Muscle of leg (tissue), 3 donors: ENCODE measurements at regions not wholly inside any gene's neighbourhood (a gene's known extent, or its start where the extent isn't known, plus 50 kb on each side); places are given as distances from the start of the nearest gene placed in this dataset.

Source experiments
- DNase-seq: peaks from one replicate; pipeline ENCODE4 v3.0.0; 2013
- H3K27ac ChIP-seq: one replicate; pipeline ENCODE4 v1.5.1; 2013; ENCODE audit warnings: mild to moderate bottlenecking, low read length, control low read depth
- H3K27me3 ChIP-seq: one replicate; pipeline ENCODE4 v1.6.1; 2013; ENCODE audit warnings: low read length; ENCODE audit not compliant: control insufficient read depth, insufficient read depth
- H3K36me3 ChIP-seq: one replicate; pipeline ENCODE4 v1.6.1; 2013; ENCODE audit warnings: low read length; ENCODE audit not compliant: control insufficient read depth, insufficient read depth
- H3K4me1 ChIP-seq: one replicate; pipeline ENCODE4 v1.6.1; 2013; ENCODE audit warnings: low read length; ENCODE audit not compliant: control insufficient read depth, insufficient read depth
- H3K4me3 ChIP-seq: one replicate; pipeline ENCODE4 v1.5.1; 2013; ENCODE audit warnings: low read length, control low read depth
- H3K9me3 ChIP-seq: replicated peaks from 2 replicates; pipeline ENCODE4 v1.6.1; 2013; ENCODE audit warnings: low read depth, low read length; ENCODE audit not compliant: control insufficient read depth
- WGBS: methylation state at CpG from one replicate; pipeline ENCODE4 v1.1.5; 2013; ENCODE audit warnings: missing lambda C conversion rate; ENCODE audit not compliant: insufficient coverage; 5-methylcytosine and 5-hydroxymethylcytosine counted together

GRCh38 chr9:109549386-109549785, 51.3 kb upstream of the PTPN3 start:
- Histone ChIP-seq H3K27me3 (no peaks in the 10 kb centered on the region), H3K4me3 (no peak overlapping the region), H3K36me3 (no peaks in the 10 kb centered on the region), H3K27ac (no peak overlapping the region), H3K4me1 (no peaks in the 10 kb centered on the region), H3K9me3 (peaks cover 12% of the 10 kb centered on the region)
- 83% methylated on average over 1 of the region's 1 CpG for WGBS
- no peak for DNase-seq

GRCh38 chr9:109551651-109552050, 53.5 kb upstream of the PTPN3 start:
- Histone ChIP-seq H3K4me1 (no peaks in the 10 kb centered on the region), H3K27ac (no peak overlapping the region), H3K4me3 (no peak overlapping the region), H3K9me3 (peaks cover 2% of the 10 kb centered on the region), H3K36me3 (no peaks in the 10 kb centered on the region), H3K27me3 (no peaks in the 10 kb centered on the region)
- no peak for DNase-seq

- Histone ChIP-seq H3K4me1 (no peaks in the 10 kb centered on the region), H3K4me3 (no peak overlapping the region), H3K27ac (no peak overlapping the region), H3K27me3 (peaks cover 2% of the 10 kb centered on the region), H3K36me3 (no peaks in the 10 kb centered on the region), H3K9me3 (no peaks in the 10 kb centered on the region)
- DNase-seq: no peak
- 72% methylated on average over 2 of the region's 4 CpGs for WGBS
Observed at GRCh38 chr9:109555215-109555614, 57.1 kb upstream of the PTPN3 start.

- DNase-seq: no peak
- Histone ChIP-seq H3K36me3 (no peaks in the 10 kb centered on the region), H3K27me3 (peaks cover 2% of the 10 kb centered on the region), H3K9me3 (no peaks in the 10 kb centered on the region), H3K4me1 (no peaks in the 10 kb centered on the region), H3K27ac (no peak overlapping the region), H3K4me3 (no peak overlapping the region)
- 36% methylated on average over 4 of the region's 4 CpGs for WGBS
Observed at GRCh38 chr9:109556061-109556460, 58.0 kb upstream of the PTPN3 start.

- peaks cover 2% of the 10 kb centered on the region for H3K27me3 ChIP-seq
- H3K27ac ChIP-seq: no peak overlapping the region
- no peak for DNase-seq
- WGBS: 67% methylated on average over 1 of the region's 3 CpGs
- no peaks in the 10 kb centered on the region for H3K9me3 ChIP-seq
- H3K36me3 ChIP-seq: no peaks in the 10 kb centered on the region
- no peaks in the 10 kb centered on the region for H3K4me1 ChIP-seq
- H3K4me3 ChIP-seq: no peak overlapping the region
Observed at GRCh38 chr9:109556786-109557185, 58.7 kb upstream of the PTPN3 start.

- 89% methylated on average over 2 of the region's 6 CpGs for WGBS
- Histone ChIP-seq H3K27ac (no peak overlapping the region), H3K4me3 (no peak overlapping the region), H3K9me3 (no peaks in the 10 kb centered on the region), H3K4me1 (no peaks in the 10 kb centered on the region), H3K27me3 (peaks cover 2% of the 10 kb centered on the region), H3K36me3 (no peaks in the 10 kb centered on the region)
- DNase-seq: no peak
Observed at GRCh38 chr9:109557481-109557880, 59.4 kb upstream of the PTPN3 start.

GRCh38 chr9:109558718-109559151, 60.6 kb upstream of the PTPN3 start:
- H3K9me3 ChIP-seq: no peaks in the 10 kb centered on the region
- no peak overlapping the region for H3K27ac ChIP-seq
- H3K27me3 ChIP-seq: peaks cover 2% of the 10 kb centered on the region
- 65% methylated on average over 3 of the region's 5 CpGs for WGBS
- no peak overlapping the region for H3K4me3 ChIP-seq
- no peaks in the 10 kb centered on the region for H3K4me1 ChIP-seq
- no peaks in the 10 kb centered on the region for H3K36me3 ChIP-seq
- DNase-seq: no peak

GRCh38 chr9:109560470-109561132, 62.5 kb upstream of the PTPN3 start:
- no peak overlapping the region for H3K27ac ChIP-seq
- no peaks in the 10 kb centered on the region for H3K4me1 ChIP-seq
- no peaks in the 10 kb centered on the region for H3K9me3 ChIP-seq
- H3K27me3 ChIP-seq: peaks cover 2% of the 10 kb centered on the region
- no peak overlapping the region for H3K4me3 ChIP-seq
- 50% methylated on average over 5 of the region's 9 CpGs for WGBS
- no peak for DNase-seq
- H3K36me3 ChIP-seq: no peaks in the 10 kb centered on the region

- no peaks in the 10 kb centered on the region for H3K36me3 ChIP-seq
- no peaks in the 10 kb centered on the region for H3K9me3 ChIP-seq
- no peak overlapping the region for H3K27ac ChIP-seq
- peaks cover 4% of the 10 kb centered on the region for H3K27me3 ChIP-seq
- H3K4me3 ChIP-seq: no peak overlapping the region
- DNase-seq: no peak
- H3K4me1 ChIP-seq: no peaks in the 10 kb centered on the region
- no CpG with 5 or more reads among the region's 4 CpGs for WGBS
Observed at GRCh38 chr9:109561137-109561536, 63.0 kb upstream of the PTPN3 start.

- no peak for DNase-seq
Observed at GRCh38 chr9:109568089-109568488, 70.0 kb upstream of the PTPN3 start.

More at GRCh38 chr9:109568089-109568488, 70.0 kb upstream of the PTPN3 start:
- Histone ChIP-seq H3K27ac (no peak overlapping the region), H3K4me1 (peaks cover 4% of the 10 kb centered on the region), H3K9me3 (peaks cover 2% of the 10 kb centered on the region), H3K36me3 (no peaks in the 10 kb centered on the region), H3K4me3 (no peak overlapping the region), H3K27me3 (peaks cover 8% of the 10 kb centered on the region)
- 90% methylated on average over 1 of the region's 2 CpGs for WGBS
